ENCODE measurements at regions not wholly inside any gene's neighbourhood (a gene's known extent, or its start where the extent isn't known, plus 50 kb on each side); places are given as distances from the start of the nearest gene placed in this dataset.
"Not testable (repeated sequence)": the region's sequence is repeated elsewhere in the genome, so short reads cannot be mapped to it uniquely, and the experiment has no call there.

DNA sequence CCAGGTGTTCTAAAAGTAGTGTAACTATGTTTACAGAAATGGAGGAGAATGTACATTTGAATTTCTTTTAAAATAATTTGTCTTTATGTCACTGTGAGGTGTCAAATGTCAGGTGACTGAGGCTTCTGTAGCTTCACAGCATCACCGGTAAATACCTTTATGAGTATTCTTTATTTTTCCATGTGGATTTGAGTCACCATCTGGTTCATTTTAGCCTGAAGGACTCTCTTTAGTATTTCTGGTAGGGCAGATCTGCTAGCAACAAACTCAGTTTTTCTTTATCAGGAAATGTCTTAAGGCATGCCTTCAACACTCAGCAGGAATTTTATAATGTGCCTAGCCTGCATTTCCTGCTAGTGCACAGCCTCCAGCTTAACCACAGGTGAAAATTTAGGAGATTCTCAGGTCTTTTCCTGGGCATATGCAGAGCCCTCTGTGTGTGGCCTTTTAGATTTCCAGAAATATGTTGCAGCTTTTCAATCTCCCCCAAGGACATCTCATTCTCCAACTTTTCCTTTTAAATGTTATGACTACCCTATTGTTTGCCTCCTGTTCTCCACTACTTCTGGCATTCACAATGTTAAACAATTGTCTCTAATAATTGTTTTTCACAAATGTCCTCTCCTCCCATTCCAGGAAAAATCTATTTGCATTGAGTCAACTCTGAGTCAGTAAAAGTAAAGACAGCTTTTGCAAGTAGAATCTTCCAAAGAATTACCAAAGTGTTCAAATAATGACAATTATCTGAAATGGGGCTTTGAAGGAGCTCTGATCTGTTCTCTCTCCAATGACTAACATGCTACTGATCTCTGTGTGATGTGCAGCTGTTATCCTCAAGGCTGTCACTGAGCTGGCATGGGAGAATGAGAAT is 239.4 kb upstream of the CPHXL start:
- DNase-seq: no peak

GRCh38 chr16:75969120-75969519 is 242.8 kb upstream of the CPHXL start:
- ATAC-seq; FAIRE-seq; H3K4me3 ChIP-seq; H3K27ac ChIP-seq; H3K27me3 ChIP-seq; intact Hi-C loops (cut with DNase I); H3K9me3 ChIP-seq; H3K4me1 ChIP-seq; H3K36me3 ChIP-seq; DNase-seq: not testable (repeated sequence)
- 90 to 97% methylated on average over 6 of the region's 6 CpGs for WGBS, 2 donors

More for the DNA sequence above, 239.4 kb upstream of the CPHXL start:
- intact Hi-C loops (cut with DNase I): no loop called here
- Histone ChIP-seq H3K4me3 (no peak overlapping the region), H3K4me1 (no peaks in the 10 kb centered on the region), H3K27me3 (no peaks in the 10 kb centered on the region), H3K36me3 (no peaks in the 10 kb centered on the region), H3K9me3 (no peaks in the 10 kb centered on the region), H3K27ac (no peak overlapping the region)
- ATAC-seq: no peak
- WGBS, 2 donors: 53 to 66% methylated on average over 1 of the region's 1 CpG
- FAIRE-seq: no peak
- no peak for TF ChIP-seq CTCF (IDR thresholded peaks at IDR 0.05)

DNA sequence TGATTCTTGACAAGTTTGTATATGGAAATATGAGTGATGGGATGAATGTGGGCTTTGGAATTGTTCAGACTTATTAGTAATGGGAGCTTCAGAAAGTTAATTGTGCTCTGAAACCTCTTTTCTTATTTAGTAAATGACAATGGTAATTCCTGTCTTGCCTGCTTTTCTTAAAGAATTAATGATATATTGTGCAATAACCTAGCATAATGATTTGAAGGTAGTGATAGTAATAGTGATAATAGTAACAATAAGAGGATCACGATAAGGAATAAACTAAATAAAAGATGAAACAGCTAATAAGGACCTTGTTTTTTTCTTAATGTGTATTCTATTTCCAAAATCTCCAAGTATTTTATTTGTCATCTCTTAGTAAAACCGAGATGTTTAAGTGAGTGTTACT is 245.0 kb upstream of the CPHXL start:
- Histone ChIP-seq H3K4me1 (no peaks in the 10 kb centered on the region), H3K27ac (no peak overlapping the region), H3K9me3 (no peaks in the 10 kb centered on the region), H3K27me3 (no peaks in the 10 kb centered on the region), H3K4me3 (no peak overlapping the region), H3K36me3 (no peaks in the 10 kb centered on the region)
- ATAC-seq (no peak), FAIRE-seq (no peak), DNase-seq (no peak)
- TF ChIP-seq CTCF (IDR thresholded peaks at IDR 0.05): no peak
- intact Hi-C loops (cut with DNase I): no loop called here
- 76 to 84% methylated on average over 2 of the region's 2 CpGs for WGBS, 2 donors

DNA sequence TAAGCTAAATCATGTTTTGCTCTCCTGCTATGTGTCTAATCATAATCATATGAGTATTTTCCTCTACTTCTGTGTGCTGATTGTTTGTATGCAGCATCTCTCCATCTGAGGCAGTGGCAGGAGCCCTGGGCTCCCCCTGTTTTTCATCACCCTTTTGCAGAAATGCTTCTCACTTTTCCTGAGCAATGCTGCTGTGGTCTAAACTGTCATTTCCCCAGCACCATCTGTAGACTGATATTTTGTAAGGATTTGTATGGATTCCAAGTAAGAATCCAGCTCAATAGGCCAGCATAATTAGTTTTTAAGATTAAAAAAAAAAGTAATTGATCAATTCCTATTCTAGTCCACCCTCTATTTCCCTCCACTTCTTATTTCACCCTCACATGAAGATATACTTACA is 257.0 kb upstream of the CPHXL start:
- TF ChIP-seq CTCF (IDR thresholded peaks at IDR 0.05): no peak
- Histone ChIP-seq H3K9me3 (no peaks in the 10 kb centered on the region), H3K36me3 (no peaks in the 10 kb centered on the region), H3K27me3 (no peaks in the 10 kb centered on the region), H3K27ac (no peak overlapping the region), H3K4me3 (no peak overlapping the region), H3K4me1 (no peaks in the 10 kb centered on the region)
- ATAC-seq: no peak
- FAIRE-seq: no peak
- intact Hi-C loops (cut with DNase I): no loop called here
- DNase-seq: no peak

DNA sequence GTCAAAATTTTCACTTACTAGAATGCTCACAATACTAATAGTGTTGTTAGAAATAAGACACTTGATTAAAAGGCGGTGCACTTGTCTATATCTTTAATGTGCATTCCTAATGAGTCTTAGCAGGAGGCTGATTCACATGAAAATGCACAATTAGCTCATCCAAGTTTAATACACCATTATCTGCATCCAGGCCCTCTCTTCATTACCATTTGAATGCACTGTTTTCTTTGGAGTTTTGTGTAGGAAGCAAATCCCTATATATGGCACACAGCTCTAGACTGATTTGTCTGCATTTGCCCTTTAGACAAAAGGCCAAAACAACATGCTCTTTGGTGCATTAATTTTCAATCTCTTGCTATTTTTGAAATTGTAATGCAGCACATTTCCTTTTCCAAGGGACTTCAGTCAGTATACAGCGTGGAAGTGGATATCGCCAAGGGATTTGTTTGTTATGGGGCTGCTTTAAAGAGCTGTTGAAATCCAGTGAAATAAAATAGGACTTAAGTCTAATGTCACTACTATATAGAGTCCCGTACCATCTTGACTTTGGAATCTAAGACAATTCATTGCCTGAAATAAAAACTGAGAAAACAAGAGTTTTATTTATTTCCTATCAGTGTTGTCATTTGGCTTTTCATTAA is 257.6 kb upstream of the CPHXL start:
- H3K4me3 ChIP-seq: no peak overlapping the region
- intact Hi-C loops (cut with DNase I): no loop called here
- H3K4me1 ChIP-seq: no peaks in the 10 kb centered on the region
- H3K36me3 ChIP-seq: no peaks in the 10 kb centered on the region
- 84 to 91% methylated on average over 4 of the region's 4 CpGs for WGBS, 2 donors
- no peak for DNase-seq
- TF ChIP-seq CTCF (IDR thresholded peaks at IDR 0.05): no peak
- ATAC-seq: no peak
- H3K9me3 ChIP-seq: no peaks in the 10 kb centered on the region
- H3K27ac ChIP-seq: no peak overlapping the region
- no peaks in the 10 kb centered on the region for H3K27me3 ChIP-seq
- no peak for FAIRE-seq

Measured in pancreas (tissue), 10 donors.